Left renal pelvis (tissue), 4 donors: ENCODE measurements at regions not wholly inside any gene's neighbourhood (a gene's known extent, or its start where the extent isn't known, plus 50 kb on each side); places are given as distances from the start of the nearest gene placed in this dataset.
"Not testable (repeated sequence)": the region's sequence is repeated elsewhere in the genome, so short reads cannot be mapped to it uniquely, and the experiment has no call there.

ENCODE experiments used
- DNase-seq, 4 donors: peaks; one replicate each; pipeline ENCODE4 v3.0.0-alpha.2; 2013; ENCODE audit warnings: low read depth in 4 of 4, low spot score in 3 of 4

- not testable (repeated sequence) for DNase-seq
These were observed 54.1 kb upstream of the NBPF9 start for GRCh38 chr1:149157409-149157808.

- DNase-seq = not testable (repeated sequence)
These were observed 55.0 kb upstream of the NBPF9 start for GRCh38 chr1:149158308-149158707.

- not testable (repeated sequence) for DNase-seq
These were observed 59.7 kb upstream of the NBPF9 start for GRCh38 chr1:149163063-149163444.

GRCh38 chr1:149174765-149175164 lies 71.4 kb upstream of the NBPF9 start:
- not testable (repeated sequence) for DNase-seq

- DNase-seq = not testable (repeated sequence)
These were observed 72.5 kb upstream of the NBPF9 start for GRCh38 chr1:149175812-149176211.

- DNase-seq = peak in 3 of 4 donors; percentile 6 to 37 (median 8)
These were observed 73.3 kb upstream of the NBPF9 start for GRCh38 chr1:149176453-149177316.

GRCh38 chr1:149190742-149191141 lies 87.4 kb upstream of the NBPF9 start:
- not testable (repeated sequence) for DNase-seq

- DNase-seq = not testable (repeated sequence)
These were observed 93.3 kb upstream of the NBPF9 start for GRCh38 chr1:149196651-149197050.

GRCh38 chr1:149200567-149200966 lies 97.2 kb upstream of the NBPF9 start:
- not testable (repeated sequence) for DNase-seq

- DNase-seq = not testable (repeated sequence)
These were observed 98.9 kb upstream of the NBPF9 start for GRCh38 chr1:149202283-149202682.

GRCh38 chr1:149204396-149204795 lies 101.0 kb upstream of the NBPF9 start:
- not testable (repeated sequence) for DNase-seq

GRCh38 chr1:149208836-149209235 lies 105.5 kb upstream of the NBPF9 start:
- not testable (repeated sequence) for DNase-seq

- not testable (repeated sequence) for DNase-seq
These were observed 108.5 kb upstream of the NBPF9 start for GRCh38 chr1:149211757-149212420.

- DNase-seq = not testable (repeated sequence)
These were observed 109.6 kb upstream of the NBPF9 start for GRCh38 chr1:149212946-149213345.

GRCh38 chr1:149213673-149214072 lies 110.3 kb upstream of the NBPF9 start:
- not testable (repeated sequence) for DNase-seq

GRCh38 chr1:149218080-149218988 lies 115.0 kb upstream of the NBPF9 start:
- not testable (repeated sequence) for DNase-seq

GRCh38 chr1:149219539-149219938 lies 116.2 kb upstream of the NBPF9 start:
- not testable (repeated sequence) for DNase-seq

GRCh38 chr1:149220463-149221074 lies 117.2 kb upstream of the NBPF9 start:
- not testable (repeated sequence) for DNase-seq

- not testable (repeated sequence) for DNase-seq
These were observed 124.7 kb upstream of the NBPF9 start for GRCh38 chr1:149227933-149228665.
